BJ (cell line): ENCODE measurements at regions not wholly inside any gene's neighbourhood (a gene's known extent, or its start where the extent isn't known, plus 50 kb on each side); places are given as distances from the start of the nearest gene placed in this dataset.
A peak's percentile ranks its signal among the peaks of the same experiment; 100 is the strongest.

Experiments used
- CTCF ChIA-PET: fragments of 350-600 bp; formaldehyde crosslinking; extraction: SDS; loops from one replicate; lab custom pipeline; 2021; ENCODE audit warnings: antibody characterized with exemption, inconsistent platforms; lab: Yijun Ruan, JAX
- POLR2A ChIA-PET: fragments of 300-600 bp; sonication (Branson Sonifier 250); formaldehyde crosslinking; extraction: SDS; loops from one replicate; lab custom pipeline; 2021; ENCODE audit warnings: antibody characterized with exemption; lab: Charles Lee
- DNase-seq: peaks from one replicate; pipeline ENCODE4 v3.0.0-alpha.2; 2011; ENCODE audit warnings: low read depth
- H3K27me3 ChIP-seq: 2 replicates; pipeline ENCODE4 v1.6.0; 2011; ENCODE audit warnings: low read length; ENCODE audit not compliant: control insufficient read depth, insufficient read depth
- H3K36me3 ChIP-seq: 2 replicates; pipeline ENCODE4 v1.5.1; 2011; ENCODE audit warnings: low read length; ENCODE audit not compliant: control insufficient read depth, insufficient read depth
- H3K4me3 ChIP-seq: 2 replicates; pipeline ENCODE4 v1.5.1; 2011; ENCODE audit warnings: low read depth, mild to moderate bottlenecking, control low read depth, low read length
- TF ChIP-seq, protein P1 (sequence below): IDR thresholded peaks from 2 replicates; pipeline ENCODE4 v1.5.1; 2011; ENCODE audit warnings: low read depth, mild to moderate bottlenecking, control low read depth, inconsistent platforms, low read length, moderate library complexity; ENCODE audit not compliant: insufficient read depth

GRCh38 chr17:71703701-71704100 is 417.1 kb upstream of the SOX9 start:
- H3K4me3 ChIP-seq, result no peak overlapping the region
- POLR2A ChIA-PET, result no interaction called here
- TF ChIP-seq, protein P1, sequence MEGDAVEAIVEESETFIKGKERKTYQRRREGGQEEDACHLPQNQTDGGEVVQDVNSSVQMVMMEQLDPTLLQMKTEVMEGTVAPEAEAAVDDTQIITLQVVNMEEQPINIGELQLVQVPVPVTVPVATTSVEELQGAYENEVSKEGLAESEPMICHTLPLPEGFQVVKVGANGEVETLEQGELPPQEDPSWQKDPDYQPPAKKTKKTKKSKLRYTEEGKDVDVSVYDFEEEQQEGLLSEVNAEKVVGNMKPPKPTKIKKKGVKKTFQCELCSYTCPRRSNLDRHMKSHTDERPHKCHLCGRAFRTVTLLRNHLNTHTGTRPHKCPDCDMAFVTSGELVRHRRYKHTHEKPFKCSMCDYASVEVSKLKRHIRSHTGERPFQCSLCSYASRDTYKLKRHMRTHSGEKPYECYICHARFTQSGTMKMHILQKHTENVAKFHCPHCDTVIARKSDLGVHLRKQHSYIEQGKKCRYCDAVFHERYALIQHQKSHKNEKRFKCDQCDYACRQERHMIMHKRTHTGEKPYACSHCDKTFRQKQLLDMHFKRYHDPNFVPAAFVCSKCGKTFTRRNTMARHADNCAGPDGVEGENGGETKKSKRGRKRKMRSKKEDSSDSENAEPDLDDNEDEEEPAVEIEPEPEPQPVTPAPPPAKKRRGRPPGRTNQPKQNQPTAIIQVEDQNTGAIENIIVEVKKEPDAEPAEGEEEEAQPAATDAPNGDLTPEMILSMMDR, result no peak
- no peak for DNase-seq
- no peaks in the 10 kb centered on the region for H3K36me3 ChIP-seq
- no peaks in the 10 kb centered on the region for H3K27me3 ChIP-seq
- CTCF ChIA-PET, result no interaction called here

DNA sequence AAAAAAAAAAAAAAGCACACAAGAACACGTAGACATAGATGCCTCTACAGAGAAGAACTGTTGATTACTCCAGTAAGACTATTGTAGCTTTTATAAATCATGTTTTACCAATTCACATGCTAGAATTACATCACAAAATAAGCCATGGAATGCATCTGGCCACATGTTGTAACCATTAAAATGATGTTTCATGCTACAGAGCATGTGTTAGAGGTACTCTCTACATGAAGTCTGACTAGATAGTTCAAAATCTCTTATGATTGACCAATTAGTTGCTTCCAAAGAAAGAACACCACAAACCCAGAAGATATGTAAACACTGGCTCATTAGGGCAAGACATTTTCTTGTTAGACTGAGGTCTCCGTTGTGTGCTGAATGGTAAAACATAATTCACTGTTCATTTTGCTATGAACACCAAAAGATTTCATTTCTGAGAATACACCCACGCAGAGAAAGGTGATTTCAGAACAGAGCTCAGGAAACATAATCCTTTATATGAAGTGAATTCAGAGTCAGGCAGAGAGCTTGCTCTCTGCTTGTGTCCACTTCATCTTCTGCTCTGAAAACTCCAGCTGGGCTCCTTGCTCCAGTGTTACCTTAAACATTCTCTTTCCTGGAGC is 411.4 kb upstream of the SOX9 start:
- Histone ChIP-seq H3K36me3 (no peaks in the 10 kb centered on the region), H3K4me3 (no peak overlapping the region), H3K27me3 (no peaks in the 10 kb centered on the region)
- ChIA-PET CTCF (no interaction called here), POLR2A (interaction anchor here (0.6 kb wide), 1 partner anchor 215 kb away, joined by 4 read pairs; no protein-coding TSS in a partner anchor)
- peak; percentile 43 for DNase-seq
- TF ChIP-seq, protein P1, result no peak

DNA sequence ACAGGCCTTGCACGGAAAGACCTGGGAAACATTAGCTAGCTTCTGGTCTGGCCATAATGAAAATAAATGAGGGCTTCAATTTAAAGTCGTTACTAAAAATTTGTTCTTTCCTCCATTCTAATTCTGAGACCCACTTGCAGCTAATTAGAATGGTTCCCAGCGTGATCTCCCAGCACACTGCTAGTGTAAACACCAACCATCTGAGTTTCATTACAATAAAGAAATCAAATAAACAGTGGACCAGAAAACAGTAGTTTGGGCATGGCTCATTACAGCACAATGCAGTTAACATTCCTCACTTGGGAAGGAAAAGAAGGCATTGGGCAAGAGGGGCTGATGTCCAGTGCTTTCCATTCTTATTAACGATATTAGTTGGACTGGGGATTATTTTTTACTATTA is 410.9 kb upstream of the SOX9 start:
- CTCF ChIA-PET, result no interaction called here
- DNase-seq, result peak; percentile 46

GRCh38 chr17:71710816-71711215 is 410.0 kb upstream of the SOX9 start:
- CTCF ChIA-PET, result no interaction called here
- TF ChIP-seq, protein P1, result no peak
- POLR2A ChIA-PET, result no interaction called here
- no peak overlapping the region for H3K4me3 ChIP-seq
- DNase-seq, result no peak
- no peaks in the 10 kb centered on the region for H3K36me3 ChIP-seq
- no peaks in the 10 kb centered on the region for H3K27me3 ChIP-seq

More for the DNA sequence above, 410.9 kb upstream of the SOX9 start:
- Histone ChIP-seq H3K4me3 (no peak overlapping the region), H3K36me3 (no peaks in the 10 kb centered on the region), H3K27me3 (no peaks in the 10 kb centered on the region)
- POLR2A ChIA-PET, result interaction anchor here (0.6 kb wide), 1 partner anchor 216 kb away, joined by 4 read pairs; no protein-coding TSS in a partner anchor
- TF ChIP-seq, protein P1, result no peak

GRCh38 chr17:71713846-71714245 is 407.0 kb upstream of the SOX9 start:
- DNase-seq, result no peak
- H3K4me3 ChIP-seq, result no peak overlapping the region
- TF ChIP-seq, protein P1, result no peak
- ChIA-PET POLR2A (no interaction called here), CTCF (no interaction called here)
- no peaks in the 10 kb centered on the region for H3K27me3 ChIP-seq
- no peaks in the 10 kb centered on the region for H3K36me3 ChIP-seq
